Fibroblast of mammary gland (primary cell): ENCODE measurements at regions not wholly inside any gene's neighbourhood (a gene's known extent, or its start where the extent isn't known, plus 50 kb on each side); places are given as distances from the start of the nearest gene placed in this dataset.

ENCODE experiments used
- DNase-seq: peaks from one replicate; pipeline ENCODE4 v3.0.0-alpha.2; 2010; ENCODE audit warnings: low read depth
- H3K4me3 ChIP-seq: 2 replicates; pipeline ENCODE4 v1.5.1; 2011; ENCODE audit warnings: low read depth, mild to moderate bottlenecking, low read length, moderate library complexity; ENCODE audit not compliant: control insufficient read depth
- TF ChIP-seq, protein P1 (sequence below): conservative IDR thresholded peaks from 2 replicates; pipeline ENCODE4 v1.5.1; 2011; ENCODE audit warnings: low read depth, low read length, inconsistent platforms; ENCODE audit not compliant: control insufficient read depth, insufficient read depth

GRCh38 chr6:12404651-12405050 lies 114.5 kb downstream of the EDN1 start:
- TF ChIP-seq, protein P1, sequence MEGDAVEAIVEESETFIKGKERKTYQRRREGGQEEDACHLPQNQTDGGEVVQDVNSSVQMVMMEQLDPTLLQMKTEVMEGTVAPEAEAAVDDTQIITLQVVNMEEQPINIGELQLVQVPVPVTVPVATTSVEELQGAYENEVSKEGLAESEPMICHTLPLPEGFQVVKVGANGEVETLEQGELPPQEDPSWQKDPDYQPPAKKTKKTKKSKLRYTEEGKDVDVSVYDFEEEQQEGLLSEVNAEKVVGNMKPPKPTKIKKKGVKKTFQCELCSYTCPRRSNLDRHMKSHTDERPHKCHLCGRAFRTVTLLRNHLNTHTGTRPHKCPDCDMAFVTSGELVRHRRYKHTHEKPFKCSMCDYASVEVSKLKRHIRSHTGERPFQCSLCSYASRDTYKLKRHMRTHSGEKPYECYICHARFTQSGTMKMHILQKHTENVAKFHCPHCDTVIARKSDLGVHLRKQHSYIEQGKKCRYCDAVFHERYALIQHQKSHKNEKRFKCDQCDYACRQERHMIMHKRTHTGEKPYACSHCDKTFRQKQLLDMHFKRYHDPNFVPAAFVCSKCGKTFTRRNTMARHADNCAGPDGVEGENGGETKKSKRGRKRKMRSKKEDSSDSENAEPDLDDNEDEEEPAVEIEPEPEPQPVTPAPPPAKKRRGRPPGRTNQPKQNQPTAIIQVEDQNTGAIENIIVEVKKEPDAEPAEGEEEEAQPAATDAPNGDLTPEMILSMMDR, result no peak
- DNase-seq, result peak; percentile 4
- H3K4me3 ChIP-seq, result no peak overlapping the region

DNA sequence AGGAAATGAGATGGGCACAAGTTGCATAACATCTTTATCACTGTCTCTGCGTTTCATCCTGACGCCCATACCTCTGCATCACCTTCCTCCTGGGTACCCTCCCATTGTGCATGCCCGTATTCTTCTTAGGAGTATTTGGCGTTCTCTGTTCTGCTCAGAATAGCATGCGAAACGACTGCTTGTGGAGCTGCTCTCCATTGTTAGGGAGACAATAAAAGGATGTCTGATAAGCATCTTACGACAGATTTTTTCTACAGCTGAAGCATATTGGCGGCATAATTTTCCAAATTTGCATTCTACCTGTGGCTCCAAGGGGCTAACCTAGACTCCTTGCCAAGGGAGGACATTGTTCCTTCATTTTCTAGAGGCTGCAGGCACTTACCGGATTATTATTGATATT lies 118.6 kb downstream of the EDN1 start:
- no peak overlapping the region for H3K4me3 ChIP-seq
- TF ChIP-seq, protein P1, result no peak
- DNase-seq, result no peak

- H3K4me3 ChIP-seq, result no peak overlapping the region
- TF ChIP-seq, protein P1, result no peak
- no peak for DNase-seq
Observed at GRCh38 chr6:12410946-12411345, 120.8 kb downstream of the EDN1 start.

DNA sequence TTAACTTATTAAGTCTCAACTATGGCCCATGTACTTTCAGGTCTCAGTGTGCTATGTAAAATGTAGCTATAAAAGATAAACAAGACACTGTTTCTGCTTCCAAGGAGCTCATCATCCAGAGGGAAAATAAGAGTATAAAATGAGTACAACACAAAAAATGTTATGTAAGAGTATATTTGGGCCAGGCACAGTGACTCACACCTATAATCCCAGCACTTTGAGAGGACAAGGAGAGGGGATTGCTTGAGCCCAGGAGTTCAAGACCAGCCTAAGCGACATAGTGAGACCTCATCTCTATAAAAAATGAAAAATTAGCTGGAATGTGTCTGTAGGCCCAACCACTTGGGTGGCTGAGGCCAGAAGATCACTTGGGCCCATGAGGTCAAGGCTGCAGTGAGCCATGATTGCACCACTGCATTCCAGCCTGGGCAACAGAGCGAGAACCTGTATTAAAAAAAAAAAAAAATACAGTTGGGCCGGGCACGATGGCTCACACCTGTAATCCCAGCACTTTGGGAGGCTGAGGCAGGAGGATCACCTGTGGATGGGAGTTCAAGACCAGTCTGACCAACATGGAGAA lies 124.0 kb downstream of the EDN1 start:
- no peak overlapping the region for H3K4me3 ChIP-seq
- no peak for DNase-seq
- TF ChIP-seq, protein P1, result no peak

DNA sequence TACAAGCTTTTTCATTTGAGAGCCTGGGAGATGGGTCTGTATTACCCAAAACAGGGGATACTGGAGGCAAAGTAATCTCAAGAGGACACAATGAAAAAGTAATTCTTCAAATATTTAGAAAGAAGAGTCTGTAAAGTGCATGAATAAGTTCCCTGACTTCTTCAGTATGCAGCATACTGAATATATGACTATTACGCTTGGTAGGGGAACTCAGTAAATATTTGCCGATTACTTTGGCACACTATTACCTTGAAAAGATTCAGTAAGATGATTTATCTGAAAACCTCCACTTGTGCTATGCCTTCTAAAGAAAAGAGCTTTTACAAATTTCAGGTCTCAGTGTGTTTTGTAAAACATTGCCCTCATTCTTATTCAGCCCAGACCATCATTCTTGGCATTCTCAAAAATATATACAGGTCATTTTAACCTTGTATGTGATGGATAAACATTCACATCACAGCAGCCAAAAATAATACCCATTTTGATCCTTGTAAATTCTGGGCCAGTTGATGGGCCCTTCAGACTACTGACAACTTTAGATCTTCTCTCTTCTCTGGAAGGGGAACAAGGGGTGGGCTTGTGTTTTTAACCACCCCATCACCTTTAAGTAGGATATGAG lies 125.9 kb downstream of the EDN1 start:
- DNase-seq, result no peak
- TF ChIP-seq, protein P1, result no peak
- H3K4me3 ChIP-seq, result no peak overlapping the region

- H3K4me3 ChIP-seq, result no peak overlapping the region
- TF ChIP-seq, protein P1, result no peak
- no peak for DNase-seq
Observed at GRCh38 chr6:12417191-12417590, 127.0 kb downstream of the EDN1 start.
